ENCODE measurements at regions not wholly inside any gene's neighbourhood (a gene's known extent, or its start where the extent isn't known, plus 50 kb on each side); places are given as distances from the start of the nearest gene placed in this dataset.

- intact Hi-C loops (cut with DNase I): no loop called here
- 89% methylated on average over 8 of the region's 8 CpGs for WGBS
- DNase-seq (ENCODE audit: low spot score): no peak
- H3K4me1 ChIP-seq (replicated peaks): no peaks in the 10 kb centered on the region
- no peak overlapping the region for H3K27ac ChIP-seq
- H3K4me3 ChIP-seq: no peak overlapping the region
- no peaks in the 10 kb centered on the region for H3K36me3 ChIP-seq
- no peaks in the 10 kb centered on the region for H3K27me3 ChIP-seq (replicated peaks; ENCODE audit: insufficient read depth)
- H3K9me3 ChIP-seq: no peaks in the 10 kb centered on the region
- TF ChIP-seq POLR2A (IDR thresholded peaks at IDR 0.05) (no peak), POLR2AphosphoS5 (IDR thresholded peaks at IDR 0.05) (no peak)
- TF ChIP-seq, protein P1, sequence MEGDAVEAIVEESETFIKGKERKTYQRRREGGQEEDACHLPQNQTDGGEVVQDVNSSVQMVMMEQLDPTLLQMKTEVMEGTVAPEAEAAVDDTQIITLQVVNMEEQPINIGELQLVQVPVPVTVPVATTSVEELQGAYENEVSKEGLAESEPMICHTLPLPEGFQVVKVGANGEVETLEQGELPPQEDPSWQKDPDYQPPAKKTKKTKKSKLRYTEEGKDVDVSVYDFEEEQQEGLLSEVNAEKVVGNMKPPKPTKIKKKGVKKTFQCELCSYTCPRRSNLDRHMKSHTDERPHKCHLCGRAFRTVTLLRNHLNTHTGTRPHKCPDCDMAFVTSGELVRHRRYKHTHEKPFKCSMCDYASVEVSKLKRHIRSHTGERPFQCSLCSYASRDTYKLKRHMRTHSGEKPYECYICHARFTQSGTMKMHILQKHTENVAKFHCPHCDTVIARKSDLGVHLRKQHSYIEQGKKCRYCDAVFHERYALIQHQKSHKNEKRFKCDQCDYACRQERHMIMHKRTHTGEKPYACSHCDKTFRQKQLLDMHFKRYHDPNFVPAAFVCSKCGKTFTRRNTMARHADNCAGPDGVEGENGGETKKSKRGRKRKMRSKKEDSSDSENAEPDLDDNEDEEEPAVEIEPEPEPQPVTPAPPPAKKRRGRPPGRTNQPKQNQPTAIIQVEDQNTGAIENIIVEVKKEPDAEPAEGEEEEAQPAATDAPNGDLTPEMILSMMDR (IDR thresholded peaks at IDR 0.05): no peak
These were observed 89.5 kb upstream of the SOX9 start for GRCh38 chr17:72031219-72031884.

DNA sequence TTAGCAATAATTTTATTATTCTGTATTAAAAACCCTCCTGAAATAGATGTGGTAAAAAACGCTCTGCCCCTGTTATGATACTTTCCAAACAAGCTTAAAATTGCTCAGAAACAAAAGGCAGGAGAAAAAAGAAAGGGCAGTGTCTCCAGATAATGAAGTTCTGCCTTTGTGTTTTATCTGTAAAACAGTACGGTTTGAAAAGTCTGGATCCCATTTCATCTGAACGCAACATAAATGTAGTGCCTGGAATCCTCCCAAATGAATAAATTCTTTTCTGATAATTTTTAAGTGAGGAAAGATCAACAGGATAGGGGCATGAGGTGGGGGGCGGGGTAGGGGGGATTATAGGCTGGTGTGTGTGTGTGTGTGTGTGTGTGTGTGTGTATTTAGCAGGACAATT is 87.5 kb upstream of the SOX9 start:
- no peak for DNase-seq (ENCODE audit: low spot score)
- Histone ChIP-seq H3K9me3 (no peaks in the 10 kb centered on the region), H3K27me3 (replicated peaks; ENCODE audit: insufficient read depth) (no peaks in the 10 kb centered on the region), H3K4me1 (replicated peaks) (no peaks in the 10 kb centered on the region), H3K36me3 (no peaks in the 10 kb centered on the region), H3K27ac (no peak overlapping the region), H3K4me3 (no peak overlapping the region)
- TF ChIP-seq POLR2A (IDR thresholded peaks at IDR 0.05) (no peak), POLR2AphosphoS5 (IDR thresholded peaks at IDR 0.05) (no peak)
- TF ChIP-seq, protein P1 (IDR thresholded peaks at IDR 0.05): no peak
- intact Hi-C loops (cut with DNase I): no loop called here
- WGBS: 47% methylated on average over 4 of the region's 4 CpGs

DNA sequence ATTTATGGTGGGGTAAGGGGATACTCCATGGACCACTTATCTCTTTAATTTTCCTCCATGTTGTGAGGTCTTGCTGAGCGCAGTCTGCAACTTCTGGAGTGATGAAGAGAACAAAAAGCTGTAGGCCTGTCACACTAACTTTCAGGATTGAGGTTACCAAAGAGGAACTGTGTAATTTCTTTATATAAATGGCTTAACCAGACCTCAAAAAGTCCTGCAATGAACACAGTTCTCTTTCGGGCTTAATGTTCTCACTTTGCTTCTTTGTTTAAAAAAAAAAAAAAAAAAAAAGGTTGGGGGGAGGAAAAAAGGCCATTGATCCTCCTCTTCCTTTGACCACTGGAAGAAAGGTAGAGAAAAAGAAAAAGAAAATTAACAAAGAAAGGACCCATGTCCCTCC is 86.8 kb upstream of the SOX9 start:
- no peaks in the 10 kb centered on the region for H3K4me1 ChIP-seq (replicated peaks)
- WGBS: 84% methylated on average over 2 of the region's 2 CpGs
- H3K36me3 ChIP-seq: no peaks in the 10 kb centered on the region
- H3K4me3 ChIP-seq: no peak overlapping the region
- intact Hi-C loops (cut with DNase I): no loop called here
- H3K27ac ChIP-seq: no peak overlapping the region
- DNase-seq (ENCODE audit: low spot score): no peak
- TF ChIP-seq POLR2A (IDR thresholded peaks at IDR 0.05): no peak
- no peak for TF ChIP-seq POLR2AphosphoS5 (IDR thresholded peaks at IDR 0.05)
- TF ChIP-seq, protein P1 (IDR thresholded peaks at IDR 0.05): no peak
- H3K27me3 ChIP-seq (replicated peaks; ENCODE audit: insufficient read depth): no peaks in the 10 kb centered on the region
- no peaks in the 10 kb centered on the region for H3K9me3 ChIP-seq

DNA sequence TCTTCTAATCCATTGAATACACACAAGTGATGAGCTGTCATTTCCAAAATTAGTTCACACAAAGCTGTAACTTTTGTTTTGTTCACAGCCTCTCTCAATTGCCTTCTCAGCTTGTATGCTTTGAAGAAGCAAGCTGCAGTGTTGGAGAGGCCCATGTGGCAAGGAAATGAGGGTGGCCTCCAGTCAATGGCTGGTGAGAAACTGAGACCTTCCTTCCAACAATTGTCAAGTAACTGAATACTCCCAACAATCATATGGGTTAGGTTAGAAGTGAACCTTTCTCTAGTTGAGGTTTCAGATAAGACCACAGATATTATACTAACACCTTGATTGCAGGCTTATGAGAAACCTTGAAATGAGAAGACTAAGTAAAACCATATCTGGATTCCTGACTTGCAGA is 82.4 kb upstream of the SOX9 start:
- DNase-seq (ENCODE audit: low spot score): no peak
- TF ChIP-seq POLR2A (IDR thresholded peaks at IDR 0.05) (no peak), POLR2AphosphoS5 (IDR thresholded peaks at IDR 0.05) (no peak)
- TF ChIP-seq, protein P1 (IDR thresholded peaks at IDR 0.05): no peak

DNA sequence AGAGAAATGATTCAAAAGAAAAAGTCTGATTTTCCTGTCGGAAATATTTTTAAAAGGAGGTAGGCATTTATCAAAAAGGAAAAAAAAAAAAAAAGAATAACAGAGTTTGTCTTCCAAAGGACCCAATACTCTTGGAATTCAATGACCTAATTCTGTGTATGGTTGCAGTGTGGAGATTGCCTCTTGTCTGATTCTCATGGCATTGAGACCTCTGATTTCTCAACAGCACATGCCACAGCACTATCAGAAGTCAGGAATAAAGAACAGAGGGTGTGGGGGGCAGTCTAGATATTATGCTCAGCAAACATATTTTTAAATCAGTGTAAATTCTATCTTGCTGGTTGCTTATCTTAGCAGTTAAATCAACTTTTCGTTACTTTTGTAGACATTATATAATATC is 81.3 kb upstream of the SOX9 start:
- intact Hi-C loops (cut with DNase I): no loop called here
- TF ChIP-seq POLR2AphosphoS5 (IDR thresholded peaks at IDR 0.05) (no peak), POLR2A (IDR thresholded peaks at IDR 0.05) (no peak)
- TF ChIP-seq, protein P1 (IDR thresholded peaks at IDR 0.05): no peak
- Histone ChIP-seq H3K27me3 (replicated peaks; ENCODE audit: insufficient read depth) (no peaks in the 10 kb centered on the region), H3K4me1 (replicated peaks) (no peaks in the 10 kb centered on the region), H3K4me3 (no peak overlapping the region), H3K27ac (no peak overlapping the region), H3K9me3 (no peaks in the 10 kb centered on the region), H3K36me3 (no peaks in the 10 kb centered on the region)
- no peak for DNase-seq (ENCODE audit: low spot score)
- WGBS: 70% methylated on average over 2 of the region's 2 CpGs

More for the DNA sequence above, 82.4 kb upstream of the SOX9 start:
- intact Hi-C loops (cut with DNase I): no loop called here
- Histone ChIP-seq H3K4me3 (no peak overlapping the region), H3K4me1 (replicated peaks) (no peaks in the 10 kb centered on the region), H3K36me3 (no peaks in the 10 kb centered on the region), H3K27ac (no peak overlapping the region), H3K9me3 (no peaks in the 10 kb centered on the region), H3K27me3 (replicated peaks; ENCODE audit: insufficient read depth) (no peaks in the 10 kb centered on the region)
